ENCODE measurements at regions not wholly inside any gene's neighbourhood (a gene's known extent, or its start where the extent isn't known, plus 50 kb on each side); places are given as distances from the start of the nearest gene placed in this dataset.

- TF ChIP-seq CTCF (IDR thresholded peaks at IDR 0.05) (no peak), EZH2phosphoT487 (IDR thresholded peaks at IDR 0.05) (no peak)
These were observed 426.1 kb downstream of the TSHZ3 start for GRCh38 chr19:30923096-30923495.

Data from neural progenitor cell (in vitro differentiated cells).